Body of pancreas (tissue), 4 donors: ENCODE measurements at regions not wholly inside any gene's neighbourhood (a gene's known extent, or its start where the extent isn't known, plus 50 kb on each side); places are given as distances from the start of the nearest gene placed in this dataset.

Experiments used
- ATAC-seq: fragments of 150-250 bp; one replicate; pipeline ENCODE4 v1.9.1; 2016
- DNase-seq, 4 donors: peaks; one replicate each; pipeline ENCODE4 v3.0.0-alpha.2; 2019
- H3K27ac ChIP-seq, 4 donors: fragments of 200-600 bp; sonication (generic); 1 replicate in 3 of 4; 2 replicates in 1 of 4; pipeline versions ENCODE4 v1.5.1 to v1.6.1; 2016 to 2019; ENCODE audit warnings: mild to moderate bottlenecking in 1 of 4, mixed read lengths in 1 of 4, moderate library complexity in 1 of 4
- H3K27me3 ChIP-seq, 2 donors: fragments of 200-600 bp; sonication (generic); one replicate each; pipeline ENCODE4 v1.6.0; 2016; ENCODE audit warnings: mild to moderate bottlenecking in 1 of 2
- H3K36me3 ChIP-seq, 2 donors: fragments of 200-600 bp; sonication (generic); replicated peaks in 1 of 2; 2 replicates each; pipeline ENCODE4 v1.5.1; 2016; ENCODE audit warnings: low read depth in 2 of 2; ENCODE audit not compliant: insufficient read depth in 1 of 2
- H3K4me1 ChIP-seq: fragments of 200-600 bp; sonication (generic); one replicate; pipeline ENCODE4 v1.6.0; 2016
- H3K4me3 ChIP-seq, 2 donors: fragments of 200-600 bp; sonication (generic); 1 replicate in 1 of 2; 2 replicates in 1 of 2; pipeline ENCODE4 v1.5.1; 2016 to 2019
- H3K9me3 ChIP-seq, 3 donors: fragments of 200-600 bp; sonication (generic); 1 replicate in 2 of 3; 2 replicates in 1 of 3; pipeline ENCODE4 v1.5.1; 2016
- POLR2A ChIP-seq, 3 donors: fragments of 450-650 bp; IDR thresholded peaks; one replicate each; pipeline ENCODE4 v1.6.1; 2016; ENCODE audit warnings: antibody characterized with exemption in 3 of 3, mild to moderate bottlenecking in 2 of 3
- WGBS, 2 donors: methylation state at CpG; one replicate each; pipeline ENCODE4 v1.1.5; 2017; 5-methylcytosine and 5-hydroxymethylcytosine counted together
- intact Hi-C: fragments of 100-400 bp; cut with DNase I; formaldehyde crosslinking; loops from one replicate; pipeline ENCODE4 v1.15.1; 2023
- TF ChIP-seq, protein P1 (sequence below), 7 experiments: fragments of 450-650 bp in 4 of 7; fragments of 200-600 bp in 3 of 7; sonication (generic) in 3 of 7; IDR thresholded peaks; one replicate each; pipeline ENCODE4 v1.5.1; 2016 to 2019; ENCODE audit warnings: antibody characterized with exemption in 7 of 7

DNA sequence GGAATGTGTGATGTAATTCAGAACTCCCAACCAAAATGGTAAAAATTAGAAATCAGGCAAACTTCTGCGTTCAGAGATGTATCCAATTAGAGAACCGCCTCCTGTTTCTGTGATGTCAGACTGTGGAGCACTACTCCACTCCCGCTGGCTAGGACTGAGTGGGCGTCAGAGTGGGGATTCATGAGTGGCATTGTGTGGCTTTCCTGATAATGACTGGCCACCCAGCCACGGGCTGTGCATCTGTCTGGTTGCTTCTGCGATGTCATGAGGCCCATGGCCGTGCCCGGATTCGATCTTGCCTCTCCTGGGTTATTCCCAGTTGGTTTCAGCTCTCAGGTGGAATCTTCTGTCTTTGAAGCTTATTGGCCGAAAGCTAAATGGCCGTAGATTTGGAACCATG, 87.1 kb upstream of the KCNA1 start:
- WGBS, 2 donors = 73 to 83% methylated on average over 11 of the region's 11 CpGs
- H3K27me3 ChIP-seq = no peaks in the 10 kb centered on the region

GRCh38 chr12:4824380-4824779, 85.3 kb upstream of the KCNA1 start:
- Histone ChIP-seq H3K27me3 (no peaks in the 10 kb centered on the region), H3K4me3 (no peak overlapping the region), H3K9me3 (no peaks in the 10 kb centered on the region), H3K27ac (no peak overlapping the region), H3K36me3 (no peaks in the 10 kb centered on the region), H3K4me1 (no peaks in the 10 kb centered on the region)
- ATAC-seq (no peak), DNase-seq (no peak)
- WGBS, 2 donors = 81 to 83% methylated on average over 8 of the region's 8 CpGs
- TF ChIP-seq POLR2A (IDR thresholded peaks at IDR 0.05) = no peak
- TF ChIP-seq, protein P1, sequence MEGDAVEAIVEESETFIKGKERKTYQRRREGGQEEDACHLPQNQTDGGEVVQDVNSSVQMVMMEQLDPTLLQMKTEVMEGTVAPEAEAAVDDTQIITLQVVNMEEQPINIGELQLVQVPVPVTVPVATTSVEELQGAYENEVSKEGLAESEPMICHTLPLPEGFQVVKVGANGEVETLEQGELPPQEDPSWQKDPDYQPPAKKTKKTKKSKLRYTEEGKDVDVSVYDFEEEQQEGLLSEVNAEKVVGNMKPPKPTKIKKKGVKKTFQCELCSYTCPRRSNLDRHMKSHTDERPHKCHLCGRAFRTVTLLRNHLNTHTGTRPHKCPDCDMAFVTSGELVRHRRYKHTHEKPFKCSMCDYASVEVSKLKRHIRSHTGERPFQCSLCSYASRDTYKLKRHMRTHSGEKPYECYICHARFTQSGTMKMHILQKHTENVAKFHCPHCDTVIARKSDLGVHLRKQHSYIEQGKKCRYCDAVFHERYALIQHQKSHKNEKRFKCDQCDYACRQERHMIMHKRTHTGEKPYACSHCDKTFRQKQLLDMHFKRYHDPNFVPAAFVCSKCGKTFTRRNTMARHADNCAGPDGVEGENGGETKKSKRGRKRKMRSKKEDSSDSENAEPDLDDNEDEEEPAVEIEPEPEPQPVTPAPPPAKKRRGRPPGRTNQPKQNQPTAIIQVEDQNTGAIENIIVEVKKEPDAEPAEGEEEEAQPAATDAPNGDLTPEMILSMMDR (IDR thresholded peaks at IDR 0.05) = no peak
- intact Hi-C loops = no loop called here

More for the DNA sequence above, 87.1 kb upstream of the KCNA1 start:
- intact Hi-C loops = no loop called here
- TF ChIP-seq POLR2A (IDR thresholded peaks at IDR 0.05) = no peak
- TF ChIP-seq, protein P1 (IDR thresholded peaks at IDR 0.05) = no peak
- ATAC-seq = no peak
- Histone ChIP-seq H3K27ac (no peak overlapping the region), H3K4me3 (no peak overlapping the region), H3K36me3 (no peaks in the 10 kb centered on the region), H3K4me1 (no peaks in the 10 kb centered on the region), H3K9me3 (no peaks in the 10 kb centered on the region)
- DNase-seq = no peak

GRCh38 chr12:4825011-4825858, 84.5 kb upstream of the KCNA1 start:
- TF ChIP-seq, protein P1 (IDR thresholded peaks at IDR 0.05) = no peak
- no peak for TF ChIP-seq POLR2A (IDR thresholded peaks at IDR 0.05)

GRCh38 chr12:4826909-4827308, 82.8 kb upstream of the KCNA1 start:
- no peak overlapping the region for H3K27ac ChIP-seq
- no peaks in the 10 kb centered on the region for H3K27me3 ChIP-seq
- no peak overlapping the region for H3K4me3 ChIP-seq
- intact Hi-C loops = no loop called here
- H3K9me3 ChIP-seq = no peaks in the 10 kb centered on the region
- no peaks in the 10 kb centered on the region for H3K36me3 ChIP-seq
- no peak for DNase-seq
- WGBS, 2 donors = 43 to 48% methylated on average over 5 of the region's 5 CpGs
- ATAC-seq = no peak
- no peak for TF ChIP-seq POLR2A (IDR thresholded peaks at IDR 0.05)
- no peaks in the 10 kb centered on the region for H3K4me1 ChIP-seq

More at GRCh38 chr12:4825011-4825858, 84.5 kb upstream of the KCNA1 start:
- no peaks in the 10 kb centered on the region for H3K9me3 ChIP-seq
- no peak overlapping the region for H3K27ac ChIP-seq
- WGBS, 2 donors = 32 to 43% methylated on average over 4 of the region's 4 CpGs
- ATAC-seq = no peak
- no peaks in the 10 kb centered on the region for H3K4me1 ChIP-seq
- intact Hi-C loops = no loop called here
- no peaks in the 10 kb centered on the region for H3K27me3 ChIP-seq
- DNase-seq = no peak
- no peaks in the 10 kb centered on the region for H3K36me3 ChIP-seq
- no peak overlapping the region for H3K4me3 ChIP-seq

- Histone ChIP-seq H3K9me3 (no peaks in the 10 kb centered on the region), H3K36me3 (no peaks in the 10 kb centered on the region), H3K27ac (no peak overlapping the region), H3K4me3 (no peak overlapping the region), H3K27me3 (no peaks in the 10 kb centered on the region), H3K4me1 (no peaks in the 10 kb centered on the region)
- TF ChIP-seq POLR2A (IDR thresholded peaks at IDR 0.05) = no peak
- TF ChIP-seq, protein P1 (IDR thresholded peaks at IDR 0.05) = no peak
- ATAC-seq (no peak), DNase-seq (no peak)
- WGBS, 2 donors = 32 to 41% methylated on average over 4 of the region's 4 CpGs
- intact Hi-C loops = no loop called here
These were observed 81.5 kb upstream of the KCNA1 start for GRCh38 chr12:4828176-4828575.
